Astrocyte (in vitro differentiated cells and primary cell): ENCODE measurements at regions not wholly inside any gene's neighbourhood (a gene's known extent, or its start where the extent isn't known, plus 50 kb on each side); places are given as distances from the start of the nearest gene placed in this dataset.

Experiments
- CTCF ChIP-seq: IDR thresholded peaks from 2 replicates; pipeline ENCODE4 v1.5.1; 2011; ENCODE audit warnings: low read depth, mild to moderate bottlenecking, inconsistent platforms, low read length, moderate library complexity; ENCODE audit not compliant: insufficient read depth
- EZH2 ChIP-seq: IDR thresholded peaks from 2 replicates; pipeline ENCODE4 v1.6.1; 2012; ENCODE audit warnings: mild to moderate bottlenecking, low read length, inconsistent platforms; ENCODE audit not compliant: insufficient read depth

- TF ChIP-seq CTCF (no peak), EZH2 (no peak)
Measured at GRCh38 chr11:95542868-95543551, 246.6 kb downstream of the FAM76B start.
